ENCODE measurements at regions not wholly inside any gene's neighbourhood (a gene's known extent, or its start where the extent isn't known, plus 50 kb on each side); places are given as distances from the start of the nearest gene placed in this dataset.
"Not testable (repeated sequence)": the region's sequence is repeated elsewhere in the genome, so short reads cannot be mapped to it uniquely, and the experiment has no call there.

GRCh38 chr10:80814147-80814652 is 276.5 kb downstream of the SH2D4B start:
- no peak overlapping the region for H3K4me3 ChIP-seq (ENCODE audit: low read depth, low read length)
- no peaks in the 10 kb centered on the region for H3K9me3 ChIP-seq (ENCODE audit: control insufficient read depth, insufficient read depth, low read length)
- no peaks in the 10 kb centered on the region for H3K4me1 ChIP-seq (ENCODE audit: control insufficient read depth, insufficient read depth, low read length)
- no peaks in the 10 kb centered on the region for H3K36me3 ChIP-seq (ENCODE audit: control insufficient read depth, insufficient read depth, low read length)
- H3K27me3 ChIP-seq (ENCODE audit: control insufficient read depth, insufficient read depth, low read length), result no peaks in the 10 kb centered on the region
- no peak overlapping the region for H3K27ac ChIP-seq (ENCODE audit: low read depth, low read length)
- DNase-seq (ENCODE audit: low read depth in 4 of 6, low spot score in 6 of 6), result no peak
- WGBS (ENCODE audit: insufficient coverage), result 98% methylated on average over 12 of the region's 21 CpGs

- no peaks in the 10 kb centered on the region for H3K27me3 ChIP-seq (ENCODE audit: control insufficient read depth, insufficient read depth, low read length)
- H3K4me3 ChIP-seq (ENCODE audit: low read depth, low read length), result no peak overlapping the region
- no peaks in the 10 kb centered on the region for H3K36me3 ChIP-seq (ENCODE audit: control insufficient read depth, insufficient read depth, low read length)
- no peak overlapping the region for H3K27ac ChIP-seq (ENCODE audit: low read depth, low read length)
- H3K4me1 ChIP-seq (ENCODE audit: control insufficient read depth, insufficient read depth, low read length), result no peaks in the 10 kb centered on the region
- no peak for DNase-seq (ENCODE audit: low read depth in 4 of 6, low spot score in 6 of 6)
- no CpG with 5 or more reads among the region's 1 CpG for WGBS (ENCODE audit: insufficient coverage)
- peaks cover 3% of the 10 kb centered on the region for H3K9me3 ChIP-seq (ENCODE audit: control insufficient read depth, insufficient read depth, low read length)
These were observed 291.4 kb downstream of the SH2D4B start for GRCh38 chr10:80829151-80829550.

- Histone ChIP-seq H3K4me1 (ENCODE audit: control insufficient read depth, insufficient read depth, low read length) (no peaks in the 10 kb centered on the region), H3K27ac (ENCODE audit: low read depth, low read length) (no peak overlapping the region), H3K9me3 (ENCODE audit: control insufficient read depth, insufficient read depth, low read length) (peaks cover 3% of the 10 kb centered on the region), H3K27me3 (ENCODE audit: control insufficient read depth, insufficient read depth, low read length) (no peaks in the 10 kb centered on the region), H3K36me3 (ENCODE audit: control insufficient read depth, insufficient read depth, low read length) (no peaks in the 10 kb centered on the region), H3K4me3 (ENCODE audit: low read depth, low read length) (no peak overlapping the region)
- no peak for DNase-seq (ENCODE audit: low read depth in 4 of 6, low spot score in 6 of 6)
These were observed 291.9 kb downstream of the SH2D4B start for GRCh38 chr10:80829562-80829961.

GRCh38 chr10:80832693-80833092 is 295.0 kb downstream of the SH2D4B start:
- H3K4me1 ChIP-seq (ENCODE audit: control insufficient read depth, insufficient read depth, low read length); H3K36me3 ChIP-seq (ENCODE audit: control insufficient read depth, insufficient read depth, low read length); H3K27ac ChIP-seq (ENCODE audit: low read depth, low read length); H3K9me3 ChIP-seq (ENCODE audit: control insufficient read depth, insufficient read depth, low read length); H3K27me3 ChIP-seq (ENCODE audit: control insufficient read depth, insufficient read depth, low read length); DNase-seq (ENCODE audit: low read depth in 4 of 6, low spot score in 6 of 6); H3K4me3 ChIP-seq (ENCODE audit: low read depth, low read length): not testable (repeated sequence)
- no CpG with 5 or more reads among the region's 1 CpG for WGBS (ENCODE audit: insufficient coverage)

- Histone ChIP-seq H3K9me3 (ENCODE audit: control insufficient read depth, insufficient read depth, low read length) (no peaks in the 10 kb centered on the region), H3K27me3 (ENCODE audit: control insufficient read depth, insufficient read depth, low read length) (no peaks in the 10 kb centered on the region), H3K27ac (ENCODE audit: low read depth, low read length) (no peak overlapping the region), H3K4me1 (ENCODE audit: control insufficient read depth, insufficient read depth, low read length) (no peaks in the 10 kb centered on the region), H3K36me3 (ENCODE audit: control insufficient read depth, insufficient read depth, low read length) (no peaks in the 10 kb centered on the region), H3K4me3 (ENCODE audit: low read depth, low read length) (no peak overlapping the region)
- 58% methylated on average over 5 of the region's 5 CpGs for WGBS (ENCODE audit: insufficient coverage)
- DNase-seq (ENCODE audit: low read depth in 4 of 6, low spot score in 6 of 6), result peak in 5 of 6 donors; percentile 9 to 76 (median 13)
These were observed 317.8 kb downstream of the SH2D4B start for GRCh38 chr10:80855348-80855971.

GRCh38 chr10:80856186-80856585 is 318.5 kb downstream of the SH2D4B start:
- 100% methylated on average over 2 of the region's 2 CpGs for WGBS (ENCODE audit: insufficient coverage)
- H3K27ac ChIP-seq (ENCODE audit: low read depth, low read length), result no peak overlapping the region
- H3K36me3 ChIP-seq (ENCODE audit: control insufficient read depth, insufficient read depth, low read length), result no peaks in the 10 kb centered on the region
- no peaks in the 10 kb centered on the region for H3K27me3 ChIP-seq (ENCODE audit: control insufficient read depth, insufficient read depth, low read length)
- no peak overlapping the region for H3K4me3 ChIP-seq (ENCODE audit: low read depth, low read length)
- no peaks in the 10 kb centered on the region for H3K4me1 ChIP-seq (ENCODE audit: control insufficient read depth, insufficient read depth, low read length)
- no peak for DNase-seq (ENCODE audit: low read depth in 4 of 6, low spot score in 6 of 6)
- no peaks in the 10 kb centered on the region for H3K9me3 ChIP-seq (ENCODE audit: control insufficient read depth, insufficient read depth, low read length)

GRCh38 chr10:80859279-80859678 is 321.6 kb downstream of the SH2D4B start:
- H3K4me1 ChIP-seq (ENCODE audit: control insufficient read depth, insufficient read depth, low read length); H3K27me3 ChIP-seq (ENCODE audit: control insufficient read depth, insufficient read depth, low read length); H3K4me3 ChIP-seq (ENCODE audit: low read depth, low read length); H3K9me3 ChIP-seq (ENCODE audit: control insufficient read depth, insufficient read depth, low read length); H3K27ac ChIP-seq (ENCODE audit: low read depth, low read length); DNase-seq (ENCODE audit: low read depth in 4 of 6, low spot score in 6 of 6); H3K36me3 ChIP-seq (ENCODE audit: control insufficient read depth, insufficient read depth, low read length): not testable (repeated sequence)
- WGBS (ENCODE audit: insufficient coverage), result 93% methylated on average over 3 of the region's 22 CpGs

GRCh38 chr10:80860719-80861118 is 323.0 kb downstream of the SH2D4B start:
- no peaks in the 10 kb centered on the region for H3K4me1 ChIP-seq (ENCODE audit: control insufficient read depth, insufficient read depth, low read length)
- no peaks in the 10 kb centered on the region for H3K27me3 ChIP-seq (ENCODE audit: control insufficient read depth, insufficient read depth, low read length)
- 43% methylated on average over 1 of the region's 1 CpG for WGBS (ENCODE audit: insufficient coverage)
- H3K9me3 ChIP-seq (ENCODE audit: control insufficient read depth, insufficient read depth, low read length), result no peaks in the 10 kb centered on the region
- no peak overlapping the region for H3K4me3 ChIP-seq (ENCODE audit: low read depth, low read length)
- no peaks in the 10 kb centered on the region for H3K36me3 ChIP-seq (ENCODE audit: control insufficient read depth, insufficient read depth, low read length)
- DNase-seq (ENCODE audit: low read depth in 4 of 6, low spot score in 6 of 6), result no peak
- no peak overlapping the region for H3K27ac ChIP-seq (ENCODE audit: low read depth, low read length)

GRCh38 chr10:80861882-80862281 is 324.2 kb downstream of the SH2D4B start:
- DNase-seq (ENCODE audit: low read depth in 4 of 6, low spot score in 6 of 6), result peak in 4 of 6 donors; percentile 0 to 50 (median 18)
- Histone ChIP-seq H3K36me3 (ENCODE audit: control insufficient read depth, insufficient read depth, low read length) (no peaks in the 10 kb centered on the region), H3K27me3 (ENCODE audit: control insufficient read depth, insufficient read depth, low read length) (no peaks in the 10 kb centered on the region), H3K9me3 (ENCODE audit: control insufficient read depth, insufficient read depth, low read length) (no peaks in the 10 kb centered on the region), H3K4me1 (ENCODE audit: control insufficient read depth, insufficient read depth, low read length) (no peaks in the 10 kb centered on the region), H3K4me3 (ENCODE audit: low read depth, low read length) (no peak overlapping the region), H3K27ac (ENCODE audit: low read depth, low read length) (no peak overlapping the region)

- DNase-seq (ENCODE audit: low read depth in 4 of 6, low spot score in 6 of 6), result no peak
- Histone ChIP-seq H3K9me3 (ENCODE audit: control insufficient read depth, insufficient read depth, low read length) (no peaks in the 10 kb centered on the region), H3K4me1 (ENCODE audit: control insufficient read depth, insufficient read depth, low read length) (no peaks in the 10 kb centered on the region), H3K27ac (ENCODE audit: low read depth, low read length) (no peak overlapping the region), H3K27me3 (ENCODE audit: control insufficient read depth, insufficient read depth, low read length) (no peaks in the 10 kb centered on the region), H3K4me3 (ENCODE audit: low read depth, low read length) (no peak overlapping the region), H3K36me3 (ENCODE audit: control insufficient read depth, insufficient read depth, low read length) (no peaks in the 10 kb centered on the region)
- WGBS (ENCODE audit: insufficient coverage), result no CpG with 5 or more reads among the region's 1 CpG
These were observed 332.6 kb downstream of the SH2D4B start for GRCh38 chr10:80870282-80870681.
